Activated T-helper 1 cell treated with anti-CD3 and anti-CD28 coated beads, Interleukin-12 subunit alpha, Interleukin-12 subunit beta, Interleukin-2, Interleukin-4 antibody, amounts not matched to agents 30 ng/mL and 10 ng/mL and 1 ng/mL, durations not matched to agents 14 hours and 24 hours and 36 hours (primary cell): ENCODE measurements at regions not wholly inside any gene's neighbourhood (a gene's known extent, or its start where the extent isn't known, plus 50 kb on each side); places are given as distances from the start of the nearest gene placed in this dataset.

Source experiments
- DNase-seq: peaks from one replicate; pipeline ENCODE4 v3.0.0; 2021; ENCODE audit warnings: low spot score
- H3K27ac Mint-ChIP-seq: one replicate; pipeline ENCODE4 v1.8.0; 2021; ENCODE audit warnings: mild to moderate bottlenecking, mixed read lengths
- H3K27me3 Mint-ChIP-seq: one replicate; pipeline ENCODE4 v1.8.0; 2022; ENCODE audit warnings: mild to moderate bottlenecking, moderate library complexity, mixed read lengths; ENCODE audit not compliant: insufficient read depth
- H3K36me3 Mint-ChIP-seq: one replicate; pipeline ENCODE4 v1.8.0; 2021; ENCODE audit warnings: low read depth, mixed read lengths
- H3K4me1 Mint-ChIP-seq: one replicate; pipeline ENCODE4 v1.8.0; 2021; ENCODE audit warnings: low read depth, mixed read lengths
- H3K4me3 Mint-ChIP-seq: one replicate; pipeline ENCODE4 v1.8.0; 2021; ENCODE audit warnings: mild to moderate bottlenecking, moderate library complexity, mixed read lengths
- H3K9me3 Mint-ChIP-seq: one replicate; pipeline ENCODE4 v1.8.0; 2021; ENCODE audit warnings: mixed read lengths
- intact Hi-C: fragments of 100-400 bp; cut with micrococcal nuclease; formaldehyde crosslinking; loops from one replicate; pipeline ENCODE4 v1.15.1; 2024

DNA sequence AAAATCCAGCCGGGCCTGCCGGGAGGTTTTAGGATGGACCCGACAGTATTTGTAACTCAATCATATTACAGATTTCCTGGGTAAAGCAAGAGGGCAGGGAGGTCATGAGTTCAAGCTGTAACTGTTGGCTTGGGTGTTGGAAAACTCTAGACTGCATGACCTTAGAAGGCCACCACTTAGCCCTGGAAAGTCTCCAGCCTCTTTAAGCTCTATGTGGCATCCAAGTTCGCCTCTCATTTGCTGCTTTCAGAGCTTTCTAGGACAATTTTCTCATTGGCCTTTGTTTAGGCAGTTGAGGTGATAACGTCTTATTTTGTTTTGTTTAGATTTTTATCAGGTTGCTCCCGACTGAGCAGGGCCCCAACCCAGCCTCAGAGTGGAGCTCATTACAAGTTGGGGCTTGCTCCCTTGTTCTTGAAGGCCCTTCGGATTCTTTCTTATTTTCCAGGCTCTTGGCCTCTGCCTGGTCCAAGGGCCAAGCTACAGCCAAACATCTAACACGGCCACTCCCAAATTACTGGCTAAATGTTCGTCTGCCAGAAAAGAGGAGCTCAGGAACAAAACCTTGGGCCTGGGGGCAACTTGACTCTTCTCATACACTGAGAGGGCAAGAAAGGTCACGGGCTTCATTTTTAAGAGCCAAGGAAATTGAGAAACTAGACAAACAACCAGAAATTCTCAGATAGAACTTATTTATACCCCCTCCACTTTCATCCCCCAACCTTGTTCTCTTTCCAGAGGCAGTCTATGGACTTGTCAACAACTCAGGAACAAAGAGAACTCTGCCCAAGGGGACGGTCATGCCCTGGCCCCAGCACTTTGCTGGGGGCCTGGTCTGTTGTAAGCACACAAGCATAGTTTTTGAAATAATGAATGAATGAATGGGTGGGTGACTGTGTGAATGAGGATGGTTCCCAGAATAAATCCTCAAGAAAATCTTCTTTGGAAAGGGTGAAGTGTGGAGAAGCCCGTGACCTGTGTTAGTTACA lies 526.9 kb downstream of the BNC2 start:
- intact Hi-C loops, result no loop called here

DNA sequence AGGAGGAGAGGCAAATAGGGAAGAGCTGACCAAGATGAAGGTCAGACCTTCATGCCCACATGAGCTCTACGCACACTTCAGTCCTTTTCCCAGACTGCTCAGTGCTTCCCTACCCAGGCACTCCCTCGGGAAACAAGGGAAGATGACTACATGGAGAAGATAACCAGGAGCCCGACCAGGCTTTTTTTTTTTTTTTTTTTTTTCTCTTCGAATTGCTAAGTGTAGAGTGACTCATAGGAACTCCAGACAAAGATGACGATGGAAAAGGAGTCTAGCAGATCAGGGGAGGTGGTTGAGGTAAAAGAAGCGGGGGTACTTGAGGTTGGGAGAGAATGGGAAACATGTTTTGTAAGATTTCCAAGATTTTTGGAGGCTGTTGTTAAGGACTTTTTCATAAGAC lies 526.1 kb downstream of the BNC2 start:
- H3K27me3 Mint-ChIP-seq, result peaks cover 3% of the 10 kb centered on the region
- intact Hi-C loops, result no loop called here
- H3K4me1 Mint-ChIP-seq, result no peaks in the 10 kb centered on the region
- no peak overlapping the region for H3K4me3 Mint-ChIP-seq
- no peak overlapping the region for H3K27ac Mint-ChIP-seq
- DNase-seq, result no peak
- peaks cover 4% of the 10 kb centered on the region for H3K9me3 Mint-ChIP-seq
- no peaks in the 10 kb centered on the region for H3K36me3 Mint-ChIP-seq

More for the DNA sequence above, 526.9 kb downstream of the BNC2 start:
- H3K27me3 Mint-ChIP-seq, result peaks cover 3% of the 10 kb centered on the region
- H3K4me3 Mint-ChIP-seq, result no peak overlapping the region
- H3K27ac Mint-ChIP-seq, result no peak overlapping the region
- H3K4me1 Mint-ChIP-seq, result no peaks in the 10 kb centered on the region
- no peaks in the 10 kb centered on the region for H3K36me3 Mint-ChIP-seq
- H3K9me3 Mint-ChIP-seq, result peaks cover 4% of the 10 kb centered on the region
- no peak for DNase-seq

DNA sequence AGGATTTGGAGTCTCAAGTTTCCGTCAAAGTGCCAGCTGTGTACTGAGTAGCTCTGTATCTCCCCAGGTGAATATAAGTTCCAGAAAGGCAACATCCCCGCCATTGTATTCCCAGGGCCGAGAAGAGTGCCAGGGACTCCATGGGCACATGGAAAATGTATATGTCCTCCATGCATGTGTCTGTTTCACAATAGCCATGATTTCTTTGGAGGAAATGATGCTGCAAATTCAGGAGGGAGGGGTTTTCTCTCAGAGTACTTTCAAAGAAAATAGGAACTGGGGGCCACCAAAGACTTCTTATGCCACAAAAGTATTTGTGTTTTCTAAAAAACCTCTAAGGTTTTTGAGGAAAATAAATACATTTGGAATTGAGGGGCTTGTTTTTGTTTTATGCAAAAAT lies 524.6 kb downstream of the BNC2 start:
- Mint-ChIP-seq H3K36me3 (no peaks in the 10 kb centered on the region), H3K4me1 (no peaks in the 10 kb centered on the region), H3K27ac (no peak overlapping the region), H3K27me3 (peaks cover 3% of the 10 kb centered on the region), H3K9me3 (peaks cover 4% of the 10 kb centered on the region), H3K4me3 (no peak overlapping the region)
- DNase-seq, result no peak
- intact Hi-C loops, result no loop called here

DNA sequence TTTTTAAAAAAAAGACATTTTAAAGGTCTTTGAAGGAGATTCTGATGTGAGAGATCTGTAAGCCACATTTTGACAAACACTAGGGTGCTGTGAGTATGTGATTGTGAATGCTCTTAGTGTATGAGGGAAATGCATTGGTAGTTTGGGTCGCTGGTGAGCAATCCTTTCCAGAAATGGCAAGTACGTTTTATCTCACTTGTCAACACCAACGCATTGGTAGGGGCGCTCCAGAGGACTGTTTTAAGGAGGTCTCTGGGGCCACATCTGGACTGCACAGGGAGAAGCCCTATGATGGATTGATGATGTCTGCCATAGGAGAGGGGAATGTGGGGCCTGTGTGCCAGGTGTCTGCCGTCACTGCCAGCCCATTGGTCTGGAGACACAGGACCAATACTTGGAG lies 522.6 kb downstream of the BNC2 start:
- intact Hi-C loops, result no loop called here

DNA sequence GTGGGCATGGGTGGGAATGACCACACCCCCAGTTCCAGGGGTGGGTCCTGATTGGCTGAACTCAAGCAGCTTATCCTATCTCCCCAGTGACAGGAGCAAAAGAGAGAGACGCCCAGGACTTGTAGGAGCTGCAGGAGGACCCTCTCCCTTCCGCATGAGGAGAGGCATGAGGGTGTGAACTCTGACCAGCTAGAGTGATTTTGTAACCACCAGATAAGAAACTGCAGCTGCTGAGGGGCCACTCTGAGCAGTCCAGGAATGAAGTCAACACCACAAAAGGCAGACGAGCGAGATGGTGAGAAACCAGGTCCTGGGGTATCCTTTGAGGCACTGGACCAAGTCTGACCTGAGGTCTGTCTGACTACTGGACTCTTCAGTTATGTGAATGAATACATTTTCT lies 521.9 kb downstream of the BNC2 start:
- no peaks in the 10 kb centered on the region for H3K27me3 Mint-ChIP-seq
- H3K4me3 Mint-ChIP-seq, result no peak overlapping the region
- intact Hi-C loops, result no loop called here
- H3K27ac Mint-ChIP-seq, result no peak overlapping the region
- DNase-seq, result no peak
- H3K4me1 Mint-ChIP-seq, result no peaks in the 10 kb centered on the region
- H3K36me3 Mint-ChIP-seq, result no peaks in the 10 kb centered on the region
- H3K9me3 Mint-ChIP-seq, result peaks cover 4% of the 10 kb centered on the region

More for the DNA sequence above, 522.6 kb downstream of the BNC2 start:
- Mint-ChIP-seq H3K9me3 (peaks cover 4% of the 10 kb centered on the region), H3K4me1 (no peaks in the 10 kb centered on the region), H3K27ac (no peak overlapping the region), H3K36me3 (no peaks in the 10 kb centered on the region), H3K27me3 (peaks cover 1% of the 10 kb centered on the region), H3K4me3 (no peak overlapping the region)
- DNase-seq, result no peak

DNA sequence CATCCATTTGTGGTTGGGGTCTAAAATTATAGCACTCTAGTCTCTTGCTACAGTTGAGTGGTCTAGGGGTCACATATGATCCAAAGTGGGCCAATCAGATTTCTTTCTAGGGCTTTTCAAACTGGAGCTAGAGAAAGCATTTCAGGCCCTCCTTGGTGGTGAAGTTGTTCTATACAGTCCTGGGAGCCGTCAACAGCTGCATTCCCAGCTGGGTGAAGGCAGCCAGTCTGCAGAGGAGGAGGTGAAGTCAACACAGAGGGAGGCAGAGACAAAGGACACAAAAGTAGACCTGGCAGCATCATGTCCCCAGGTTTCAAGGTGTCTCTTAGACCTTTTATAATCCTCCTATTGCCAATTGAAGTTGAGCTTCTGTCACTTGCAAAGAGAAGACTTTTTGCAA lies 518.2 kb downstream of the BNC2 start:
- intact Hi-C loops, result no loop called here
- Mint-ChIP-seq H3K9me3 (peaks cover 4% of the 10 kb centered on the region), H3K36me3 (no peaks in the 10 kb centered on the region), H3K27ac (no peak overlapping the region), H3K4me3 (no peak overlapping the region), H3K4me1 (no peaks in the 10 kb centered on the region), H3K27me3 (no peaks in the 10 kb centered on the region)
- no peak for DNase-seq

DNA sequence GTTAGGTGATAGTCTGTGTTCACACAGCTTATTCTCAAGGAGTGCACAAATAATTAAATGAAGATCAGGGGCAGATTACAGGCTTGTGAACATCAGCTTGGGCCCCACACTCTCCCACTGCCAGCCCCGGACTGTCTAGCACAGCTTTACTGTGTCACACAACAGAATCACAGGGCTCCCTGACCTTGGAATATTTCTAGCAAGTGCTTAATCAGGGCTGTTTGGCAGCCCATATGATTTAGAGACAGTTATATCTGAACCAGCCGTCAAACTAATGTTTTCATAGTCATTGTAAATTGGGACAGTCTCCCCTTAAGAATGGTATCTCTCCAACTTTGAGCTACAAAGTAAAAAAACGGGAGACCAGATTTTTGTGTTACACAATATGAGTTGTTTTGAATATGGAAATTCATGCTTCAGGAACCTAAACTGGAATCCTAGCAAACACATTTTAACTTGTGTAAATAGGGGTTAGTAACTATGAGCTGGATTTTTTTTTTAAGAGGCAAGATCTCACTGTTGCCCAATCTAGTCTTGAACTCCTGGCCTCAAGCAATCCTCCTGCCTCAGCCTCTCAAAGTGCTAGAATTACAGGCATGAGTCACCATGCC lies 517.6 kb downstream of the BNC2 start:
- H3K27ac Mint-ChIP-seq, result no peak overlapping the region
- intact Hi-C loops, result no loop called here
- H3K36me3 Mint-ChIP-seq, result no peaks in the 10 kb centered on the region
- no peak overlapping the region for H3K4me3 Mint-ChIP-seq
- H3K9me3 Mint-ChIP-seq, result peaks cover 3% of the 10 kb centered on the region
- no peaks in the 10 kb centered on the region for H3K4me1 Mint-ChIP-seq
- no peaks in the 10 kb centered on the region for H3K27me3 Mint-ChIP-seq
- DNase-seq, result no peak

DNA sequence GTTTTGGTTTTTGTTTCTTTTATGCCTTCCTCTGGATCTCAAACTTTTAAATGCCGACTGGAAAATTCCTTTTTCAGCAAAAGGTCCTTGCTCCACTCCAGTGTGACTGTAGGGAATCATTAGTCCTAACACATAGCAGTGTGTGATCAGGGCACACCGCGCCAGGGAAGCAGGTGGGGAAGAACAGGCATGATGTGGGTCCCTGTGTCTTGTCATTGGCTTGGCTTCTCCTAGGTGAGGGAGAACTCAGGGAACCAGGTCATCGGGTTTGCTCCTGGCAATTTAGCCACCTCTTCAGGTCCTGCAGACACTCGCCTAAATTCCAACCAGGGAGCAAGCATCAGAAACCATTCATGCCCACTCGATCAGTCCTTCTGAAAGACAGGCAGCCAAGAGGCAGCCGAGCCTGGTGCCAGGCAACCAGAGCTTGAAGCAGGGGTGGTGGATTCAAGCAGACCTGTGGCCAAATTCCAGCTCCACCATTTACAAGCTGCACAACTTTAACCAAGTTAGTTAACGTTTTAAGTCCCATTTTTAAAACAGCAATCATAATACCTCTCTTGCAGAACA lies 514.2 kb downstream of the BNC2 start:
- intact Hi-C loops, result no loop called here
- Mint-ChIP-seq H3K27me3 (no peaks in the 10 kb centered on the region), H3K4me3 (no peak overlapping the region), H3K36me3 (no peaks in the 10 kb centered on the region), H3K4me1 (no peaks in the 10 kb centered on the region), H3K27ac (no peak overlapping the region), H3K9me3 (no peaks in the 10 kb centered on the region)
- DNase-seq, result no peak

DNA sequence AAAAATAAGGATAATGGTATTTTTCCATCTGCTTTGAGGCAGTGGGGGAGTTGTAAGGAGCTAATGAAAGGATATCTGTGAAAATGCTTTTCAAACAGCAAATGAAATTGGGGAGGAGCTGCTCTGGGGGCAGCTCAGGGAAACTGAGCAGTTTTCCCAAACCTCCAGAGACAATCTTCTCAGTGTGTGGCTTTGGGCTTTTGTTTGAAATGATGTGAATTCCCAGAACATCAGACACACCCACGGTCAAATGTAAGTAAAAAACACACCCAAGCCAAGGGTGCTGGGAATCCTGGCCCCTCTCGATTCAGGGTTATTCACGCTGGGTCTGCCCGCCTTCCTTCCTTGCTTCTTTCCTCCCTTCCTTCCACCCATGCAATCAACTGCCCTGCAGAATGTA lies 512.6 kb downstream of the BNC2 start:
- H3K36me3 Mint-ChIP-seq, result no peaks in the 10 kb centered on the region
- H3K9me3 Mint-ChIP-seq, result no peaks in the 10 kb centered on the region
- no peaks in the 10 kb centered on the region for H3K4me1 Mint-ChIP-seq
- DNase-seq, result no peak
- H3K4me3 Mint-ChIP-seq, result no peak overlapping the region
- intact Hi-C loops, result no loop called here
- no peak overlapping the region for H3K27ac Mint-ChIP-seq
- H3K27me3 Mint-ChIP-seq, result no peaks in the 10 kb centered on the region

DNA sequence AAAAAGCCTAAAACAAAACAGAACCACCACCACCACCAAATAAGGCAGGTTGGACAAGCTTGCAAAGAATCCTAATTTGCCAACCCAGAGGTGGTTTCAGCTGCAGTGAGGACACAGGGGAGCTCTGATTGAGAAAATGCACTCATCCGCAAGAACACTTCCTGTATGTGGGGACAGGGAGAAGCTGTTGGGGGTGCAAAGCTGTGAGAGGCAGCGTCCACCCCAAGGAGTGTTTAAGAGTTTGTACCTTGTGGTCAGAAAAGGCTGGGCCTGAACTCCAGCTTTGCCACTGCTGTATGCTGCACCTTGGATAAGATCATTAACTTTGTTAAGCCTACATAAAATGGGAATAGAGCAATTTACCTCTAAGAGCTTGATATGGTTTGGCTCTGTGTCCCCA lies 511.7 kb downstream of the BNC2 start:
- intact Hi-C loops, result no loop called here
- no peaks in the 10 kb centered on the region for H3K36me3 Mint-ChIP-seq

More for the DNA sequence above, 511.7 kb downstream of the BNC2 start:
- no peaks in the 10 kb centered on the region for H3K4me1 Mint-ChIP-seq
- H3K9me3 Mint-ChIP-seq, result no peaks in the 10 kb centered on the region
- no peak for DNase-seq
- no peak overlapping the region for H3K27ac Mint-ChIP-seq
- H3K27me3 Mint-ChIP-seq, result no peaks in the 10 kb centered on the region
- no peak overlapping the region for H3K4me3 Mint-ChIP-seq
